Activated naive CD8-positive, alpha-beta T cell treated with anti-CD3 and anti-CD28 coated beads, Interleukin-2, amount 50 U/mL, for 16 hours (primary cell): ENCODE measurements at regions not wholly inside any gene's neighbourhood (a gene's known extent, or its start where the extent isn't known, plus 50 kb on each side); places are given as distances from the start of the nearest gene placed in this dataset.

Source experiments
- DNase-seq: peaks from one replicate; pipeline ENCODE4 v3.0.0-alpha.2; 2020; ENCODE audit warnings: low read depth, low spot score

- DNase-seq: no peak
These were observed 386.5 kb upstream of the ID4 start for GRCh38 chr6:19450651-19451050.

GRCh38 chr6:19452495-19452894 lies 384.7 kb upstream of the ID4 start:
- DNase-seq: no peak

- no peak for DNase-seq
These were observed 383.0 kb upstream of the ID4 start for GRCh38 chr6:19454001-19454720.

GRCh38 chr6:19454721-19455392 lies 382.3 kb upstream of the ID4 start:
- no peak for DNase-seq

- no peak for DNase-seq
These were observed 373.9 kb upstream of the ID4 start for GRCh38 chr6:19463250-19463649.

- DNase-seq: no peak
These were observed 373.2 kb upstream of the ID4 start for GRCh38 chr6:19463925-19464324.

GRCh38 chr6:19465256-19465655 lies 371.9 kb upstream of the ID4 start:
- no peak for DNase-seq

GRCh38 chr6:19465760-19466159 lies 371.4 kb upstream of the ID4 start:
- DNase-seq: no peak

GRCh38 chr6:19470333-19470732 lies 366.8 kb upstream of the ID4 start:
- DNase-seq: no peak

GRCh38 chr6:19472153-19472552 lies 365.0 kb upstream of the ID4 start:
- no peak for DNase-seq

GRCh38 chr6:19472850-19473249 lies 364.3 kb upstream of the ID4 start:
- DNase-seq: no peak

GRCh38 chr6:19477563-19477962 lies 359.6 kb upstream of the ID4 start:
- DNase-seq: no peak

GRCh38 chr6:19478273-19478672 lies 358.9 kb upstream of the ID4 start:
- DNase-seq: no peak

- no peak for DNase-seq
These were observed 358.2 kb upstream of the ID4 start for GRCh38 chr6:19478992-19479391.

- DNase-seq: no peak
These were observed 357.6 kb upstream of the ID4 start for GRCh38 chr6:19479551-19479950.

- DNase-seq: no peak
These were observed 344.3 kb upstream of the ID4 start for GRCh38 chr6:19492636-19493405.

GRCh38 chr6:19501737-19502245 lies 335.4 kb upstream of the ID4 start:
- DNase-seq: no peak

GRCh38 chr6:19502301-19502700 lies 334.9 kb upstream of the ID4 start:
- DNase-seq: no peak

GRCh38 chr6:19515939-19516338 lies 321.2 kb upstream of the ID4 start:
- no peak for DNase-seq

- DNase-seq: no peak
These were observed 317.2 kb upstream of the ID4 start for GRCh38 chr6:19519941-19520340.

GRCh38 chr6:19524366-19525186 lies 312.6 kb upstream of the ID4 start:
- no peak for DNase-seq

- no peak for DNase-seq
These were observed 311.5 kb upstream of the ID4 start for GRCh38 chr6:19525673-19526072.
